Adrenal gland (tissue), 5 donors: ENCODE measurements at regions not wholly inside any gene's neighbourhood (a gene's known extent, or its start where the extent isn't known, plus 50 kb on each side); places are given as distances from the start of the nearest gene placed in this dataset.

Experiments used
- POLR2A ChIP-seq, 2 donors: fragments of 450-650 bp; IDR thresholded peaks; one replicate each; pipeline ENCODE4 v1.6.1; 2017; ENCODE audit warnings: antibody characterized with exemption in 2 of 2, mild to moderate bottlenecking in 2 of 2, moderate library complexity in 1 of 2
- TF ChIP-seq, protein P1 (sequence below), 6 experiments: fragments of 450-650 bp in 4 of 6; fragments of 200-600 bp in 2 of 6; sonication (generic) in 1 of 6; IDR thresholded peaks; 1 replicate in 5 of 6; 2 replicates in 1 of 6; pipeline versions ENCODE4 v1.5.1 to v1.8.0; 2016 to 2021; ENCODE audit warnings: antibody characterized with exemption in 6 of 6, mild to moderate bottlenecking in 2 of 6, moderate library complexity in 1 of 6
- donor health status: DM: no; HTN: no; CAD: no.

DNA sequence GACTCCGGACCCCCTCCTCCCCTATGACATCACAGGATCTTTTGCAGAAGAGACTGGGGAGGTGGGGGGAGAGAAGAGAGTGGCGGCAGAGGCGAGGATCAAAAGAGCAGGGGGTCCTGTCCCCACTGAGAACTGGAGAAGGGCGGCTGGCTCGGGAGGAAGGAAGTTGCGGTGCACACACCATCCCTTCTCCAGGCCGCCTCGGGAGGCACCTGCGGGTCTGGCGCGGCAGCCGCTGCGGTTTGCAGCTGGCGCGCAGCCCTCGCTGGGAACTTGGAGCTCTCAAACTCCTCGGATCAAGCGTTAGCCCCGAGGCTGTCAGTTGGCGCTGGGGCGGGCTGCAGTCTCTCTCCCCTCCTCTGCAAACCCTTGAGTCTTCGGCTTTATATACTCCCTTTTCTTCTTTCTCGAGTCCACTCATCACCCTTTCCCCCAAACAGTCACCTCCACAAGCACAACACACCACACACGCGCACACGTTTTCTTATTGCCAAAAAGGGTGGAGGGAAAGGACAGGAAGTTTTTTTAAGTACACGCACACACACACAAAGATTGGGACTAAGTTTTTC, 180.7 kb downstream of the TBXT start:
- TF ChIP-seq, protein P1, sequence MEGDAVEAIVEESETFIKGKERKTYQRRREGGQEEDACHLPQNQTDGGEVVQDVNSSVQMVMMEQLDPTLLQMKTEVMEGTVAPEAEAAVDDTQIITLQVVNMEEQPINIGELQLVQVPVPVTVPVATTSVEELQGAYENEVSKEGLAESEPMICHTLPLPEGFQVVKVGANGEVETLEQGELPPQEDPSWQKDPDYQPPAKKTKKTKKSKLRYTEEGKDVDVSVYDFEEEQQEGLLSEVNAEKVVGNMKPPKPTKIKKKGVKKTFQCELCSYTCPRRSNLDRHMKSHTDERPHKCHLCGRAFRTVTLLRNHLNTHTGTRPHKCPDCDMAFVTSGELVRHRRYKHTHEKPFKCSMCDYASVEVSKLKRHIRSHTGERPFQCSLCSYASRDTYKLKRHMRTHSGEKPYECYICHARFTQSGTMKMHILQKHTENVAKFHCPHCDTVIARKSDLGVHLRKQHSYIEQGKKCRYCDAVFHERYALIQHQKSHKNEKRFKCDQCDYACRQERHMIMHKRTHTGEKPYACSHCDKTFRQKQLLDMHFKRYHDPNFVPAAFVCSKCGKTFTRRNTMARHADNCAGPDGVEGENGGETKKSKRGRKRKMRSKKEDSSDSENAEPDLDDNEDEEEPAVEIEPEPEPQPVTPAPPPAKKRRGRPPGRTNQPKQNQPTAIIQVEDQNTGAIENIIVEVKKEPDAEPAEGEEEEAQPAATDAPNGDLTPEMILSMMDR (IDR thresholded peaks at IDR 0.05) = no peak
- peak in 1 of 2 donors; percentile 8 for TF ChIP-seq POLR2A (IDR thresholded peaks at IDR 0.05)
